Colonic mucosa (tissue), 4 donors: ENCODE measurements at regions not wholly inside any gene's neighbourhood (a gene's known extent, or its start where the extent isn't known, plus 50 kb on each side); places are given as distances from the start of the nearest gene placed in this dataset.
"Not testable (repeated sequence)": the region's sequence is repeated elsewhere in the genome, so short reads cannot be mapped to it uniquely, and the experiment has no call there.

Experiments
- DNase-seq: peaks from one replicate; pipeline ENCODE4 v3.0.0-alpha.2; 2020
- H3K27ac ChIP-seq: fragments of 200-600 bp; one replicate; pipeline ENCODE4 v1.8.0; 2021
- H3K27me3 ChIP-seq: fragments of 200-600 bp; one replicate; pipeline ENCODE4 v1.8.0; 2021
- H3K36me3 ChIP-seq: fragments of 200-600 bp; one replicate; pipeline ENCODE4 v1.8.0; 2021
- H3K4me1 ChIP-seq: fragments of 200-600 bp; one replicate; pipeline ENCODE4 v1.8.0; 2021; ENCODE audit warnings: mild to moderate bottlenecking
- H3K4me3 ChIP-seq: fragments of 200-600 bp; one replicate; pipeline ENCODE4 v1.8.0; 2021
- H3K9ac ChIP-seq, 2 donors: one replicate each; pipeline ENCODE4 v1.7.0; 2013; ENCODE audit warnings: control low read depth in 2 of 2, low read depth in 2 of 2, low read length in 2 of 2
- H3K9me3 ChIP-seq: fragments of 200-600 bp; one replicate; pipeline ENCODE4 v1.8.0; 2021
- CTCF ChIP-seq: fragments of 200-600 bp; IDR thresholded peaks from one replicate; pipeline ENCODE4 v1.8.0; 2022; ENCODE audit warnings: antibody characterized with exemption, mild to moderate bottlenecking
- intact Hi-C: fragments of 100-400 bp; cut with DNase I; formaldehyde crosslinking; loops from one replicate; pipeline ENCODE4 v1.14.1; 2022
- donor health status: healthy.
- donor health status: DM: no; HTN: no; CAD: no.
- donor health status: DM: no; HTN: no; CAD: no.

- intact Hi-C loops = no loop called here
- no peak for TF ChIP-seq CTCF
- Histone ChIP-seq H3K4me3 (no peak overlapping the region), H3K27ac (no peak overlapping the region), H3K36me3 (no peaks in the 10 kb centered on the region), H3K27me3 (no peaks in the 10 kb centered on the region), H3K9ac (no peak overlapping the region), H3K9me3 (no peaks in the 10 kb centered on the region), H3K4me1 (no peaks in the 10 kb centered on the region)
- DNase-seq = no peak
Observed at GRCh38 chr5:124981901-124982300, 235.5 kb upstream of the ZNF608 start.

- Histone ChIP-seq H3K27ac (no peak overlapping the region), H3K4me1 (no peaks in the 10 kb centered on the region), H3K36me3 (no peaks in the 10 kb centered on the region), H3K9ac (no peak overlapping the region), H3K9me3 (no peaks in the 10 kb centered on the region), H3K27me3 (no peaks in the 10 kb centered on the region), H3K4me3 (no peak overlapping the region)
- no peak for TF ChIP-seq CTCF
- intact Hi-C loops = no loop called here
- DNase-seq = no peak
Observed at GRCh38 chr5:124986170-124986569, 239.7 kb upstream of the ZNF608 start.

- TF ChIP-seq CTCF = no peak
- H3K27me3 ChIP-seq = no peaks in the 10 kb centered on the region
- no peaks in the 10 kb centered on the region for H3K9me3 ChIP-seq
- no peaks in the 10 kb centered on the region for H3K36me3 ChIP-seq
- no peak overlapping the region for H3K4me3 ChIP-seq
- no peak overlapping the region for H3K9ac ChIP-seq
- no peak overlapping the region for H3K27ac ChIP-seq
- intact Hi-C loops = no loop called here
- DNase-seq = no peak
- H3K4me1 ChIP-seq = no peaks in the 10 kb centered on the region
Observed at GRCh38 chr5:124986667-124987066, 240.2 kb upstream of the ZNF608 start.

- H3K4me3 ChIP-seq, H3K9ac ChIP-seq, DNase-seq, H3K27me3 ChIP-seq, H3K4me1 ChIP-seq, H3K9me3 ChIP-seq, H3K27ac ChIP-seq, intact Hi-C loops, H3K36me3 ChIP-seq: not testable (repeated sequence)
Observed at GRCh38 chr5:124987786-124988185, 241.3 kb upstream of the ZNF608 start.

GRCh38 chr5:124990723-124991122 lies 244.3 kb upstream of the ZNF608 start:
- TF ChIP-seq CTCF = no peak
- intact Hi-C loops = no loop called here
- H3K4me3 ChIP-seq = no peak overlapping the region
- H3K36me3 ChIP-seq = no peaks in the 10 kb centered on the region
- no peaks in the 10 kb centered on the region for H3K4me1 ChIP-seq
- peak; percentile 84 for DNase-seq
- H3K27ac ChIP-seq = peak overlapping the region; percentile 19
- no peaks in the 10 kb centered on the region for H3K27me3 ChIP-seq
- H3K9me3 ChIP-seq = no peaks in the 10 kb centered on the region
- no peak overlapping the region for H3K9ac ChIP-seq

GRCh38 chr5:124995421-124995820 lies 249.0 kb upstream of the ZNF608 start:
- no peak overlapping the region for H3K4me3 ChIP-seq
- intact Hi-C loops = no loop called here

More at GRCh38 chr5:124995421-124995820, 249.0 kb upstream of the ZNF608 start:
- H3K27me3 ChIP-seq = no peaks in the 10 kb centered on the region
- no peak overlapping the region for H3K9ac ChIP-seq
- H3K4me1 ChIP-seq = no peaks in the 10 kb centered on the region
- no peak for TF ChIP-seq CTCF
- DNase-seq = no peak
- H3K9me3 ChIP-seq = no peaks in the 10 kb centered on the region
- no peaks in the 10 kb centered on the region for H3K36me3 ChIP-seq
- H3K27ac ChIP-seq = no peak overlapping the region
